ENCODE measurements at regions not wholly inside any gene's neighbourhood (a gene's known extent, or its start where the extent isn't known, plus 50 kb on each side); places are given as distances from the start of the nearest gene placed in this dataset.

DNA sequence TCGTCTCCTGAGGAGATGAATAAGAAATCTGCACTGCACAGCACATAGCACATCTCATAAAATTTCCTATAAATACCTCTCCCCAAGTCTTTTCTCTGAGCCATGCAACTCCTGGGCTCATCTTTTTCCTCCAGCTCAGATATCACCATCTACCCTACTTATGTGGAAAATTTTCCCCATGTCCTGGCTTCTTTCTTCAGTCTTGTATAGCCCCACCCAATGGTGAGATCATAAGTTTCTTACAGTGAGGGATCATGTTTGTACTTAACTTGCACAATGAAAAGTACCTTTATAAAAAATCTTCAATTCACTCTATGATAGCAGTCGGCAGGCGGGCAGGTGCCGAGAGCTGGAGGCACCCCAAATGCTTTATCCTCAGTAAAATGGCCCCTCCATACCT lies 198.6 kb upstream of the S100G start:
- no peak for DNase-seq

GRCh38 chrX:16454926-16455325 lies 195.0 kb upstream of the S100G start:
- no peak for DNase-seq

GRCh38 chrX:16457239-16457638 lies 192.7 kb upstream of the S100G start:
- DNase-seq: no peak

DNA sequence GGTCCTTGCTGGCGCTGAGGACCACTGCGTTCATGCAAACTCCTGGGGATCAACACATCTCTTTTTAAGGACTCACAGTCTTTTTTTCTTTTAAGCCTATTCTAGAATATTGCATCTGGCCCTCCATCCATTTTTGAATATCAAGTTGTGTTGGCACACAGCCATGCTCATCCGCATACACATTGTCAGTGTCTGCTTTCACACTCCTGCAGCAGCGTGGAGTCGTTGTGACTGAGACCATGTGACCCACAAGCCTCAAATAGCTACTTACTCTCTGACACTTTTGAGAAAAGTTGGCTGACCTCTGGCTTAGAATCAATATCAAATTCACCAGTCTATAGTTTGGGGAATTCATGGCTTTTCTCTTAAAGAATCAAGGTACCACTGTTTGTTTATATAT lies 191.8 kb upstream of the S100G start:
- DNase-seq: no peak

GRCh38 chrX:16459008-16459407 lies 190.9 kb upstream of the S100G start:
- no peak for DNase-seq

GRCh38 chrX:16461968-16462367 lies 188.0 kb upstream of the S100G start:
- no peak for DNase-seq

GRCh38 chrX:16462912-16463311 lies 187.0 kb upstream of the S100G start:
- no peak for DNase-seq

GRCh38 chrX:16464369-16464768 lies 185.6 kb upstream of the S100G start:
- DNase-seq: no peak

- DNase-seq: no peak
Observed at GRCh38 chrX:16465081-16465876, 184.7 kb upstream of the S100G start.

- no peak for DNase-seq
Observed at GRCh38 chrX:16466640-16467432, 183.1 kb upstream of the S100G start.

GRCh38 chrX:16469870-16470269 lies 180.1 kb upstream of the S100G start:
- no peak for DNase-seq

DNA sequence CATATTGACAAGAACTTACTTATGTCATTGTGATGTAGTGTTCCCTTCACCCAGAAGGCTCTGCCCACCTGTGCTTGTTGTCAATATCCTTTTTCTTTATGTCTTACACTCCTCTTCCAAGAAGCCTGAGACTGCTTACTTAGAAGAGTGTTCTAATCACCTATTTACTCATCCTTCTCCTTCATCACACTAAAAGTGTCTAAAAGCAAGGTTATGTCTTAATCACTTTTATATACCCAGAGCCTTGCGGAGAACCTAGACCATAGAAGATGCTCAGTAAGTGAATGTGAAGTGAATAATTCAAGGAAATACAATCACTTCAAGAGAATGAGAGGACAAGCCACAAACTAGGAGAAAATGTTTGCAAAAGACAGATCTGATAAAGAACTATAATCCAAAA lies 177.6 kb upstream of the S100G start:
- DNase-seq: no peak

- DNase-seq: no peak
Observed at GRCh38 chrX:16474511-16474910, 175.4 kb upstream of the S100G start.

DNA sequence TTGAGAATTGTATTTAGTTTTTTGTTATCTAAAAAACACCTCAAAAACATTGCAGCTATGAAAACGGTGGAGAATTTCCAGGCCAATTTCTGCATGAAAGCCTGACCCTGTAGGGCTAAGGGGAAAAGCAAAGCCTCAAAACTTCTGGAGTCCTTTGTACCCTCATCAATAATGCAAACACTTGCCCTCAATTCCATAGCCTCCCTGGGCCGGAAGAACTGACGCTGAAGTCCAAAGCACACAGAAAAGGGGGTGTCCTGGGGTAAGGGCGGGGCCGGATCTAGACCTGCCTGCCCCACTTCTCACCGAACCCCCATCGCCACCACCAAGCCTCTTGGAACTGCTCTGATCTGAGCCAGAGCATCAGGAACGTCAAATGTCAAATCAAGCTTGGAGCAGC lies 173.9 kb upstream of the S100G start:
- no peak for DNase-seq

DNA sequence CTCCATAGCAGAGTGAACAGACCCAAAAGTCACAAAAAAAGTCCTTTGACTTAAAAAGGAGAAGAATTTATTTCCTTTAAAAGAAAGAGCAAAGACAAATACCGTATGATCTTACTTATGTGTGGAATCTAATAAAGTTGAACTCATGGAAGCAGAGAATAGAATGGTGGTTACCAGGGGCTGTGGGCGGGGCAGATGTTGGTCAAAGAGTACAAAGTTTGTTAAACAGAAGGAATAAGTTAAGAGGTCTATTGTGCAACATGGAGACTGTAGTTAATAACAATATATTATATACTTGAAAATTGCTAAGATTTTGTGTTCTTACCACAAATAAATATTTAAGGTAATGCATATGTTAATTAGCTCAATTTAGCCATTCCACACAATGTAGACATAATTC lies 173.3 kb upstream of the S100G start:
- no peak for DNase-seq

DNA sequence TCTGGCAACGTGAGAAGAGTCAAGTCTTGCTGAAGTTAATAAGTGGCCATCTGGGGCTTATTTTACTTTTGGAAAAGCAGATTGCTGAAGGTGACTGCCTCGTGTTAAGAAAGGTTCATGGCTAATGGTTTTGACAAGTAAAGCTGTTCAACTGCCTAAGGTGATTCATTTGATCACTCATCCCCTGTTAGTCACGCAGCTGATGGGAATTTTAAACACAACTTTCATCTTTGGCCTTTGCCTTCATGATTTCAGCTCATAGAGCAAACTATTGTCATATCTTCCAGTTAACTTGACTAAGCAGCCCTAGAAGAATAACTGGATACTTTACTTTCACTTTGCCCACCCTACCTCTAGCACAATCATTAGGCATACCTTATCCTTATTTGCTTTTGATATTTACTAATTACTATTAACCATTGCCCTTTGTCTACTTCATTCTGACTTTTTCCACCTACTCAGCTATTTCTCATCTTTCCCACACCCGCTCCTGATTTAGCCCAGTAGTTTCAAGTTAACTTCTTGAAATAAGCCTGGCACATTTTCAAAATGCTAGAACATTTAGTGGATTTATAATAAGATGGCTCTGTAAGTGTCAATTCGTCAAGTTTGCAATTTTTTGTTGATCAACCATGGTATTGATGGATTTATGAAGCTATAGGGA lies 170.6 kb upstream of the S100G start:
- DNase-seq: peak; percentile 15

DNA sequence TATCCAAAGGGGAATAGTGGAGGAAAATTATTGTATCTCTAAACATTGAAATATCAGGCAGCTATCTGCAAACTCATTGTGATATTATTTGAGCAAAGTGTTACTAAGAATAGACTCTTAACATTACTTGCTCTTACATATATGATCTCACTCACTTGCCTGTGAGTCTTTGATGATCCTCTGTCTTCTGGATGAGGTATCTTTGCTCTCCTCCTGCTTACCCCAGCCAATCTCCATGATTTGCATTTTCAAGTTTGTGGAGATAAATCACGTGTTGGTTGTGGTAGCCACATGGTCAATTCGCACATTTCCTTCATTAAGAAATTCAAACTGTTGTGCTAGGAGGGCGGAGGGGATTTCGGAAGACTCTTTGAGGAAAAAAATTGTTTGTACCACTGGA lies 169.9 kb upstream of the S100G start:
- no peak for DNase-seq

- no peak for DNase-seq
Observed at GRCh38 chrX:16484338-16484737, 165.6 kb upstream of the S100G start.

- no peak for DNase-seq
Observed at GRCh38 chrX:16487620-16488385, 162.2 kb upstream of the S100G start.

- DNase-seq: no peak
Observed at GRCh38 chrX:16488959-16489358, 161.0 kb upstream of the S100G start.

DNA sequence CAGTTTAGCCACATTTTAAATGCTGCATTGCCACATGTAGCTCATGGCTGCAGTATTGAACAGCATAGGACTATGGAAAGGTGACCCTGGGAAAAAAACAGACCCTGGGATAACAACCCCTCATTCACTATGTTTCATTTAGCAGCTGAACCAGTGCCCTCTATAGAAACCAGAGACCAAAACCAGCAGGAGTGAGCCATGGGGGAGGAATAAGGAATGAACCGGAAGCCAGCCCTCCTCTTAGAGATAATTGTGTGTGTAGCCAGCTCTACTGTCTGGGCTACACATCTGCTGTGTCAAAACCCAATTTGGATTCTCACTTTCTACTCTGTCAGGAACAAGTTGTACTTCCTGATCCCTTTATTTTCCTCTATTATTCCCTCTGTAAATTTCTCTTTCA lies 158.5 kb upstream of the S100G start:
- DNase-seq: no peak

- DNase-seq: no peak
Observed at GRCh38 chrX:16496175-16496574, 153.8 kb upstream of the S100G start.
